OCI-LY7 (cell line): ENCODE measurements at regions not wholly inside any gene's neighbourhood (a gene's known extent, or its start where the extent isn't known, plus 50 kb on each side); places are given as distances from the start of the nearest gene placed in this dataset.

ENCODE experiments used
- EZH2phosphoT487 ChIP-seq: fragments of 200-600 bp; sonication (generic); IDR thresholded peaks from 2 replicates; pipeline ENCODE4 v1.6.1; 2018; ENCODE audit warnings: low read depth, borderline replicate concordance, mild to moderate bottlenecking, mixed run types, antibody characterized with exemption, low read length, moderate library complexity, mixed read lengths
- TF ChIP-seq, protein P1 (sequence below): fragments of 200-600 bp; sonication (generic); conservative IDR thresholded peaks from 2 replicates; pipeline ENCODE4 v1.5.1; 2014; ENCODE audit warnings: mild to moderate bottlenecking, antibody characterized with exemption, low read length, moderate library complexity, mixed read lengths

DNA sequence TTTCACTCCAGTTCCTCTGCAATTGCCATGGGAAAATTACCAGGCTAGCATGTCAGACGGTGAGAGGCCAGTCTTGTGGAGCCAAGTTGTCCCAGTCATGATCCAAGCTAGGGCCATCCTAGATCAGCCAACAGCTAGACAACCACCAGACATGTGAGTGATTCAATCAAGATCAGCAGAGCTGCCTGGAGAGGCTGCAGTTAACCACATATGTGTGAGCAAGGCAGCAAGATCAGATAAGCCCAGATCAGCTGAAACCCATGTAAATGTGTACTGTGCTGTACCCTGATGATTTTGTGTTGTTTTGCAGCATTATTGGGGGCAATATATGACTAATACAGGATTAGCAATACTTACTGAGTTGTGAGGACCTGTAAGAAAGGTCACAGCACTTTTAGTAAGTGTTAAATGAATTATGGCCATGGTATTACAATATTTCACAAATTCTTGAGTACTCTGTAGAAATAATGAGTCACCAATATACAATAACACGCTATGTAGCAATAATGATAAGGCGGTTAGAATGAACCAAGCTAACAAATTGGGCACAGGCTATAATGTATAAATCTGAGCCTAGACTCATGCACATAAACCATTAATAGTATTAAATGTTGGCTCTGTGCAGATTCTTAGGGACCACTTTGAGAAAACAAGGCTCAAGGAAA, 91.4 kb downstream of the SUDS3 start:
- TF ChIP-seq, protein P1, sequence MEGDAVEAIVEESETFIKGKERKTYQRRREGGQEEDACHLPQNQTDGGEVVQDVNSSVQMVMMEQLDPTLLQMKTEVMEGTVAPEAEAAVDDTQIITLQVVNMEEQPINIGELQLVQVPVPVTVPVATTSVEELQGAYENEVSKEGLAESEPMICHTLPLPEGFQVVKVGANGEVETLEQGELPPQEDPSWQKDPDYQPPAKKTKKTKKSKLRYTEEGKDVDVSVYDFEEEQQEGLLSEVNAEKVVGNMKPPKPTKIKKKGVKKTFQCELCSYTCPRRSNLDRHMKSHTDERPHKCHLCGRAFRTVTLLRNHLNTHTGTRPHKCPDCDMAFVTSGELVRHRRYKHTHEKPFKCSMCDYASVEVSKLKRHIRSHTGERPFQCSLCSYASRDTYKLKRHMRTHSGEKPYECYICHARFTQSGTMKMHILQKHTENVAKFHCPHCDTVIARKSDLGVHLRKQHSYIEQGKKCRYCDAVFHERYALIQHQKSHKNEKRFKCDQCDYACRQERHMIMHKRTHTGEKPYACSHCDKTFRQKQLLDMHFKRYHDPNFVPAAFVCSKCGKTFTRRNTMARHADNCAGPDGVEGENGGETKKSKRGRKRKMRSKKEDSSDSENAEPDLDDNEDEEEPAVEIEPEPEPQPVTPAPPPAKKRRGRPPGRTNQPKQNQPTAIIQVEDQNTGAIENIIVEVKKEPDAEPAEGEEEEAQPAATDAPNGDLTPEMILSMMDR, result no peak
- no peak for TF ChIP-seq EZH2phosphoT487
